NCI-H345 (cell line): ENCODE measurements at regions not wholly inside any gene's neighbourhood (a gene's known extent, or its start where the extent isn't known, plus 50 kb on each side); places are given as distances from the start of the nearest gene placed in this dataset.
"Not testable (repeated sequence)": the region's sequence is repeated elsewhere in the genome, so short reads cannot be mapped to it uniquely, and the experiment has no call there.

ENCODE experiments used
- DNase-seq: peaks from one replicate; lab custom pipeline; 2025; lab: John Stamatoyannopoulos, UW

- DNase-seq = no peak
Observed at GRCh38 chr1:105122041-105122440, 1372.3 kb downstream of the AMY1C start.

- peak; percentile 66 for DNase-seq
Observed at GRCh38 chr1:105137543-105138457, 1388.1 kb downstream of the AMY1C start.

- DNase-seq = peak; percentile 96
Observed at GRCh38 chr1:105138458-105138893, 1388.8 kb downstream of the AMY1C start.

GRCh38 chr1:105172788-105173187 lies 1423.1 kb downstream of the AMY1C start:
- peak; percentile 49 for DNase-seq

GRCh38 chr1:105180789-105181188 lies 1431.1 kb downstream of the AMY1C start:
- no peak for DNase-seq

GRCh38 chr1:105204836-105205371 lies 1455.2 kb downstream of the AMY1C start:
- DNase-seq = no peak

GRCh38 chr1:105208581-105208980 lies 1458.9 kb downstream of the AMY1C start:
- DNase-seq = no peak

GRCh38 chr1:105210747-105211146 lies 1461.0 kb downstream of the AMY1C start:
- DNase-seq = no peak

GRCh38 chr1:105231378-105231777 lies 1481.7 kb downstream of the AMY1C start:
- DNase-seq = no peak

GRCh38 chr1:105243411-105243810 lies 1493.7 kb downstream of the AMY1C start:
- DNase-seq = no peak

GRCh38 chr1:105243969-105244368 lies 1494.3 kb downstream of the AMY1C start:
- peak; percentile 28 for DNase-seq

- no peak for DNase-seq
Observed at GRCh38 chr1:105254906-105255305, 1505.2 kb downstream of the AMY1C start.

- peak; percentile 71 for DNase-seq
Observed at GRCh38 chr1:105260001-105260400, 1510.3 kb downstream of the AMY1C start.

- DNase-seq = no peak
Observed at GRCh38 chr1:105270966-105271365, 1521.3 kb downstream of the AMY1C start.

- DNase-seq = not testable (repeated sequence)
Observed at GRCh38 chr1:105272376-105272775, 1522.7 kb downstream of the AMY1C start.

GRCh38 chr1:105294838-105295237 lies 1545.1 kb downstream of the AMY1C start:
- no peak for DNase-seq

GRCh38 chr1:105310063-105310462 lies 1560.4 kb downstream of the AMY1C start:
- DNase-seq = no peak

- no peak for DNase-seq
Observed at GRCh38 chr1:105317976-105318375, 1568.3 kb downstream of the AMY1C start.

- no peak for DNase-seq
Observed at GRCh38 chr1:105326886-105327285, 1577.2 kb downstream of the AMY1C start.

- peak; percentile 11 for DNase-seq
Observed at GRCh38 chr1:105337420-105337819, 1587.7 kb downstream of the AMY1C start.

- DNase-seq = no peak
Observed at GRCh38 chr1:105343317-105343716, 1593.6 kb downstream of the AMY1C start.

- no peak for DNase-seq
Observed at GRCh38 chr1:105359457-105359856, 1609.8 kb downstream of the AMY1C start.

- no peak for DNase-seq
Observed at GRCh38 chr1:105362438-105362837, 1612.7 kb downstream of the AMY1C start.
